ENCODE measurements at regions not wholly inside any gene's neighbourhood (a gene's known extent, or its start where the extent isn't known, plus 50 kb on each side); places are given as distances from the start of the nearest gene placed in this dataset.

- Histone ChIP-seq H3K4me1 (no peaks in the 10 kb centered on the region), H3K27me3 (no peaks in the 10 kb centered on the region), H3K27ac (no peak overlapping the region), H3K4me3 (no peak overlapping the region), H3K36me3 (no peaks in the 10 kb centered on the region), H3K9me3 (no peaks in the 10 kb centered on the region)
- no peak for TF ChIP-seq CTCF (IDR thresholded peaks at IDR 0.05)
- 82 to 95% methylated on average over 3 of the region's 3 CpGs for WGBS, 2 donors
- no peak for ATAC-seq
- no peak for FAIRE-seq
- intact Hi-C loops (cut with DNase I): no loop called here
- no peak for DNase-seq
These were observed 54.0 kb upstream of the CDKN3 start for GRCh38 chr14:54342806-54343205.

- ATAC-seq (peak in 3 of 4 donors; percentile 57 to 78 (median 77)), FAIRE-seq (no peak), DNase-seq (no peak)
- H3K27ac ChIP-seq: no peak overlapping the region
- no peak for TF ChIP-seq CTCF (IDR thresholded peaks at IDR 0.05)
- H3K9me3 ChIP-seq: no peaks in the 10 kb centered on the region
- intact Hi-C loops (cut with DNase I): no loop called here
- 47 to 53% methylated on average over 18 of the region's 18 CpGs for WGBS, 2 donors
- H3K36me3 ChIP-seq: no peaks in the 10 kb centered on the region
- H3K27me3 ChIP-seq: no peaks in the 10 kb centered on the region
- H3K4me3 ChIP-seq: no peak overlapping the region
- H3K4me1 ChIP-seq: no peaks in the 10 kb centered on the region
These were observed 53.3 kb upstream of the CDKN3 start for GRCh38 chr14:54343272-54344121.

- ATAC-seq: no peak
- Histone ChIP-seq H3K4me3 (no peak overlapping the region), H3K4me1 (no peaks in the 10 kb centered on the region), H3K27ac (no peak overlapping the region), H3K9me3 (no peaks in the 10 kb centered on the region), H3K36me3 (no peaks in the 10 kb centered on the region), H3K27me3 (no peaks in the 10 kb centered on the region)
- no peak for TF ChIP-seq CTCF (IDR thresholded peaks at IDR 0.05)
- FAIRE-seq: no peak
- DNase-seq: no peak
- WGBS, 2 donors: 59 to 67% methylated on average over 6 of the region's 6 CpGs
- intact Hi-C loops (cut with DNase I): no loop called here
These were observed 52.4 kb upstream of the CDKN3 start for GRCh38 chr14:54344445-54344844.

- DNase-seq (no peak), ATAC-seq (no peak), FAIRE-seq (no peak)
- H3K4me1 ChIP-seq: no peaks in the 10 kb centered on the region
- no peak for TF ChIP-seq CTCF (IDR thresholded peaks at IDR 0.05)
- H3K27me3 ChIP-seq: no peaks in the 10 kb centered on the region
- no peaks in the 10 kb centered on the region for H3K9me3 ChIP-seq
- intact Hi-C loops (cut with DNase I): no loop called here
- no peak overlapping the region for H3K27ac ChIP-seq
- 82 to 87% methylated on average over 5 of the region's 5 CpGs for WGBS, 2 donors
- H3K36me3 ChIP-seq: no peaks in the 10 kb centered on the region
- no peak overlapping the region for H3K4me3 ChIP-seq
These were observed 50.5 kb upstream of the CDKN3 start for GRCh38 chr14:54346257-54346656.
